Astrocyte of the cerebellum (primary cell): ENCODE measurements at regions not wholly inside any gene's neighbourhood (a gene's known extent, or its start where the extent isn't known, plus 50 kb on each side); places are given as distances from the start of the nearest gene placed in this dataset.
"Not testable (repeated sequence)": the region's sequence is repeated elsewhere in the genome, so short reads cannot be mapped to it uniquely, and the experiment has no call there.

Experiments
- DNase-seq: peaks from one replicate; pipeline ENCODE4 v3.0.0-alpha.2; 2011; ENCODE audit warnings: low read depth
- H3K4me3 ChIP-seq: 2 replicates; pipeline ENCODE4 v1.5.1; 2011; ENCODE audit warnings: mild to moderate bottlenecking, low read depth, low read length, moderate library complexity
- CTCF ChIP-seq: IDR thresholded peaks from 2 replicates; pipeline ENCODE4 v1.5.1; 2012; ENCODE audit warnings: low read length, low read depth, moderate library complexity, mild to moderate bottlenecking; ENCODE audit errors: missing control alignments
- in situ Hi-C: cut with HindIII; loops from 2 replicates; pipeline ENCODE4 v1.10.0; 2017; ENCODE audit warnings: low sequenced_read_pairs

DNA sequence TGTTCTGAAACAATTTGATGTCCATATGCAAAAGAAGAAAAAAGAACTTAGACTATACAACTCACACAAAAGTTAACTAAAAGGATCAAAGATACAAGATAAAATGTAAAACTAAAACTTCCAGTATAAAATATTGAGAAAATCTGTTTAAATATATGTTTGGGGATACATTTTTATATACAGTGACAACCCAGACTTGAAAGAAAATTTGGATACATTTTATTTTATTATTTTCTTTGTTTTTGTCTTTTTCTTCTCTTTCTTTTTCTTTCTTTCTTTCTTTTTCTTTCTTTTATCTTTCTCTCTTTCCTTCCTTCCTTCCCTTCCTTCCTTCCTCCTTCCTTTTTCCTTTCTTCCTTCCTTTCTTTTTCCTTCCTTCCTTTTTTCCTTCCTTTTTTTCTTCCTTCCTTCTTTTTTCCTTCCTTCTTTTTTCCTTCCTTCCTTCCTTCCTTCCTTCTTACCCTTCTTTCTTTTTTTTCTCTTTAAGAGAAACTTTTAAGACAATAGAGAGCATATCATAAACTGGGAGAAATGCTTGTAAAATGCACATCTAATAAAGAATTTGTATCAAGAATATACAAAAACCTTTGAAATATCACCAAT, 954.5 kb upstream of the LRFN5 start:
- no peak for DNase-seq
- no peak overlapping the region for H3K4me3 ChIP-seq
- TF ChIP-seq CTCF: no peak
- in situ Hi-C loops: no loop called here

GRCh38 chr14:40630471-40630870, 976.2 kb upstream of the LRFN5 start:
- in situ Hi-C loops: no loop called here
- no peak overlapping the region for H3K4me3 ChIP-seq
- DNase-seq: no peak
- TF ChIP-seq CTCF: no peak

DNA sequence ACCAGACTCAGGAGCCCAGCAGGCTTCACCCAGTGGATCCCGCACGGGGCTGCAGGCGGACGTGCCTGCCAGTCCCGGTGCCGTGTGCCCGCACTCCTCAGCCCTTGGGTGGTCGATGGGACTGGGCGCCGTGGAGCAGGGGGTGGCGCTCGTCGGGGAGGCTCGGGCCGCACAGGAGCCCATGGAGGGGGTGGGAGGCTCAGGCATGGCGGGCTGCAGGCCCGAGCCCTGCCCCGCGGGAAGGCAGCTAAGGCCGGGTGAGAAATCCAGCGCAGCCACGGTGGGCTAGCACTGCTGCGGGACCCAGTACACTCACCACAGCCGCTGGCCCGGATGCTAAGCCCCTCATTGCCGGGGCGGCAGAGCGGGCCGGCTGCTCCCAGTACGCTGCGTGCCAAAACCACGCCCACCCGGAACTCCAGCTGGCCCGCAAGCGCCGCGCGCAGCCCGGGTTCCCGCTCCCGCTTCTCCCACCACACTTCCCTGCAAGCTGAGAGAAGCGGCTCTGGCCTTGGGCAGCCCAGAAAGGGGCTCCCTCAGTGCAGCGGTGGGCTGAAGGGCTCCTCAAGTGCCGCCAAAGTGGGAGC, 977.0 kb upstream of the LRFN5 start:
- H3K4me3 ChIP-seq, in situ Hi-C loops: not testable (repeated sequence)

DNA sequence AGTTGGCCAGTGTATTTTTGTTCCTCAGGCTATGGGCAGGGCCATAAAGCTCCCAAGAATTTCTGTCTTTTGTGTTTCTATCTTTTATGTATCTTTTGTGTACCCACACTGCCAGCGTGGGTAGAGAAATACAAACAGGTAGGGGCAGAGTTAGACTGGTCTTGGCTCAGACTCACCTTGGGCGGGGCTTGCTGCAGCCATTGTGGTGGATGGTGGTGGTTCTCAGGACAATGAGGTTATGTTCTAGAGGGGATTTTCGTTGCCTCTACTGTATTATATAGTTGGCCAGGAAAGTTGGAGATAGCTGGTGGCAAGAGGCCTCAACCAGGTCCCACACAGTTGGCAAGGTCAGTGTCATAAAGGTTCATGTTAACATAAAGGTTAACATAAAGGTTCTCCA, 977.5 kb upstream of the LRFN5 start:
- in situ Hi-C loops: no loop called here
- no peak overlapping the region for H3K4me3 ChIP-seq
- DNase-seq: no peak
- TF ChIP-seq CTCF: no peak

More for the DNA sequence above, 977.0 kb upstream of the LRFN5 start:
- not testable (repeated sequence) for DNase-seq

- TF ChIP-seq CTCF: no peak
- H3K4me3 ChIP-seq: no peak overlapping the region
- in situ Hi-C loops: no loop called here
- DNase-seq: no peak
These were observed 983.0 kb upstream of the LRFN5 start for GRCh38 chr14:40623643-40624042.

DNA sequence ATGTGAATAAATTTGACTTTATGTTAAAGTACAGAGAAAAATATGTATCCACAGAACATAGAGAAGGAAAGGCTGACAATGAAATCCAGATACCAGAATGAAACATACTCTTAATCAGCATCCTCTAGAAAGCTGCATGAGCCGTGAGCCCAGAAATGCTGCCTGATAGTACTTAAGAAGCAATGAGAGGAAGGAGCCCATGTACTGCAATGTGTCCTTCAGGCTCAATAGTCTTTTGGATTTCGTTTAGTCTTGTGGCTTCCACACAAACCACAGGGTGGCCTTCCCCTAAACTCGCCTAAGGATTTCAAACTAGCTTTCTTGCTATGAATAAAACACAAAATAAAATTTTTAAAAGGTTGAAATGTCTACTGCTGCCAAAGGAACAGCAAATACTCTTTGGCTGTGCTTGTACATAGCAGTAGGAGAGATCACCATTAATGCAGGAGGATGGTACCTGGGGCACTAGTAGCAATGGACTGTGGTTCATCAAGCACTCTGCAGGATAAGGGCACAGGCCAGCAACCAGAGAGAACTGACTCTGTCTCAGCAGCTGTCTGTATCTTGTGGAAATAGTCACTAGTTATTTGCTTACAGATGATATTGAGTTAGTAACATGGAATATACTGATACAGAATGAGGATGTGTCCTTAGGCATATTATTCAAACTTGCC, 988.3 kb upstream of the LRFN5 start:
- TF ChIP-seq CTCF: no peak
- in situ Hi-C loops: no loop called here

DNA sequence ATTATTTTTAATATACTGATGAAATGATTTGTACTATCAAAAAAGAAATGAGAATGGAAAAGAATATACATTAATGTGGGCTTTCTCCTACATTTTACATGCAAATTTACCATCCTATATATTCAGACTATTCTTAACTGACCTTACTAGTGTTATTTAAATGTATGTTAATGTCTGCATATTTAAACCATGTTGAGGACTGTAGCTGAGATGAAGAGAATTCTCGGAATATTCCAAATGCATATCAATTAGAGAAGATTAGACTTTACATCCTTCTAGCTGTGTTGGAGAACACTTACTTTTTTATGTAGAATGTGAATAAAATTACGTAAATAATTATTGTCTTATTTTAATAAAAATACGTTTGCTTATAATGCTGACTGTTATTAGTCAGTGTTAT, 990.1 kb upstream of the LRFN5 start:
- no peak for DNase-seq
- no peak for TF ChIP-seq CTCF
- in situ Hi-C loops: no loop called here
- no peak overlapping the region for H3K4me3 ChIP-seq

More for the DNA sequence above, 988.3 kb upstream of the LRFN5 start:
- H3K4me3 ChIP-seq: no peak overlapping the region
- no peak for DNase-seq
